GM21529 (cell line): ENCODE measurements at regions not wholly inside any gene's neighbourhood (a gene's known extent, or its start where the extent isn't known, plus 50 kb on each side); places are given as distances from the start of the nearest gene placed in this dataset.

Experiments used
- ATAC-seq: cut with Tn5 transposase; IDR thresholded peaks from one replicate; pipeline ENCODE4 v1.9.1; 2021; ENCODE audit not compliant: unreplicated experiment

GRCh38 chrX:26411045-26411444, 195.1 kb downstream of the MAGEB5 start:
- no peak for ATAC-seq

GRCh38 chrX:26409636-26410035, 193.7 kb downstream of the MAGEB5 start:
- no peak for ATAC-seq

GRCh38 chrX:26387906-26388305, 171.9 kb downstream of the MAGEB5 start:
- no peak for ATAC-seq

- no peak for ATAC-seq
These were observed 160.2 kb downstream of the MAGEB5 start for GRCh38 chrX:26376037-26376708.

GRCh38 chrX:26375346-26375745, 159.4 kb downstream of the MAGEB5 start:
- no peak for ATAC-seq

- no peak for ATAC-seq
These were observed 157.9 kb downstream of the MAGEB5 start for GRCh38 chrX:26373829-26374228.

GRCh38 chrX:26352891-26353430, 137.0 kb downstream of the MAGEB5 start:
- no peak for ATAC-seq

- no peak for ATAC-seq
These were observed 131.2 kb downstream of the MAGEB5 start for GRCh38 chrX:26347171-26347570.

GRCh38 chrX:26334232-26334631, 118.3 kb downstream of the MAGEB5 start:
- no peak for ATAC-seq

GRCh38 chrX:26328608-26329319, 112.8 kb downstream of the MAGEB5 start:
- ATAC-seq: no peak

GRCh38 chrX:26309262-26309661, 93.3 kb downstream of the MAGEB5 start:
- no peak for ATAC-seq

GRCh38 chrX:26295425-26295824, 79.5 kb downstream of the MAGEB5 start:
- no peak for ATAC-seq

GRCh38 chrX:26286836-26287235, 70.9 kb downstream of the MAGEB5 start:
- ATAC-seq: no peak
